Kasumi-1 (cell line): ENCODE measurements at regions not wholly inside any gene's neighbourhood (a gene's known extent, or its start where the extent isn't known, plus 50 kb on each side); places are given as distances from the start of the nearest gene placed in this dataset.

Experiments used
- DNase-seq, 2 experiments: peaks; one replicate each; lab custom pipeline; 2025; lab: John Stamatoyannopoulos, UW

DNA sequence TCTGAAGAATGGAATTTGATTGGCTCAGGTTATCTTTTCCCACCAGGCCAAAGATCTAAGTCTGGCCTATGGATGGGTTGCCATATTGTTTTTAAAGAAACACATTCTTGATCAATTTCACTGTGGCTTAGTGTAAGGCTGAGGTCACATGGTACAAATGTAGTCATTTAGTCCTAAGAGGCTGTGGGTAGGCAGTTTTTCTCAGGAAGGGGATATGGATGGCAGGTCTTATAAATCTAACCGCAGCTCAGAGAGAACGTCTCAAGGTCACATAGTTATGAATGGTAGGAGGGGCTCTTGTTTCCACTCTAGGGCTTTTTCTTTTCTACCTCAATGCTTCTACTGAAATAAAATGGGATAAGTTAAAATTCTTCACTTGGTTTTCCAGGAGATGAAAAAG lies 128.6 kb upstream of the ACTBL2 start:
- DNase-seq: no peak

DNA sequence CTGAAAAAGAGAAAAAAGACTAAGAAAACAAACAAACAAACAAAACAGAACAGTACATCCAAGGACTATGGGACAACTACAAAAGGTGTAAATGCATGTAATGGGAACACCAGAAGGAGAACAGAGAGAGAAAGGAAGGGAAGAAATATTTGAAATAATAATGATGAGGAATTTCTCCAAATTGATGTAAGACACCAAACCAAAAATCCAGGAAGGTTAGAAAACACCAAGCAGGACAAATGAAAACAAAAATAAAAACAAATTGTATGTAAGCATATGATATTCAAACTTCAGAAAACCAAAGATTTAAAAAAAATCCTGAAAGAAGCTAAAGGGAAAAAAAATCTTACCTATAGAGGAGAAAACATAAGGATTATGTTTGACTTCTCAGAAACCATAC lies 125.9 kb upstream of the ACTBL2 start:
- no peak for DNase-seq

DNA sequence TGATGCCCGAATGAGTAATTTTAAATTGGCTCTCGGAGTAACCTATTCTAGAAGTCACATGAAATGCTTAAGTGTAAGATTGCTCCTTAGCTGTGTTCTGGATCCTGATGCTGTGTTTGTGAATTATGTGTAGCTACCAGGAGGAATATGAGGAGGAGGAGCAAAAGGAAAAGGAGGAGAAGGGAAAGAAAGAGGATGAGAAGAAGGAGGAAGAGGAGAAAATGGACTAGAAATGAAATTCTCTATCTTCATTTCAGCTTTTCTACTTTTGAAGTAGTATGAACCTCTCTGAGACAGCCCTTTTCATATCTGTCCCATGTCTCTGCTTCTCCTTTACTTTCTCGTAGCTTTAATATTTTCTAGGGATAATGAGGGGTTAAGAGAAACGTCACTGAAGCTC lies 119.4 kb upstream of the ACTBL2 start:
- DNase-seq: peak; percentile 16 to 50

DNA sequence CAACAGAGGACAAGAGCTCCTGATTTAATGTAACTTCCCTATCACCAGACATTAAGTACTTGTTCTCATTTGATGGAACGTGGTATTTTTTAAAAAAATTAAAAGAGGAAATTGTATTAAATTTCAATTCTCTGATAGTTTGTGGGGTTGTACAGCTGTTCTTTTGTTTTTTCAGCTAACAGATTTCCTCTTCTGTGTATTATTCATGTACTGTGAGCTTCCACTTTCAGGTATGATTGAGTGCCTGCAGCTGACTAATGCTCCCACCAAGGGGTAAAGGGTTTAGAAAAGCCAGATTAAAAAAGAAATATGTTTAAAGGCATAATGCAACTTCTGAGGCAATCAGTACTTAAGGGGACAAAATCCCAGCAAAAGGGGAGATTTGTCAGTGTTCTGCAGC lies 117.7 kb upstream of the ACTBL2 start:
- DNase-seq: no peak

DNA sequence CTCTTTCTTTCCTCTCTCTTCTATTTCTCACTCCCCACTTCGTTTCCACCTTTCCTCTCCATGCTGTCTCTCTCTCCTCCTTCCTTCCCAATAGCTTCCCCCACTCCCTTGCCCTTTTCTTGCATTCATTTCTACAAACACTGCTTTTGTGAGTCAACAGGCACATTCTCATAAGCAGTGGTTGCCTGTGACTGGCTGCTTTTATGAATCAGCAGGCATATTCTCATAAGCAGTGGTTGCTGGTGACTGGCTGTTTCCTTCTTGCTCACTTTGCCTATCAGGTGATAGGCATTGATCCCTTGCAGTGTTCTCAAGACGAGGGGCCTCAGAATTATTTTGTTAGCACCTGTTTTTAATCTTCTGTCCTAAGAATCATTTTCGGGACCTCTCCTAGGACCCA lies 116.1 kb upstream of the ACTBL2 start:
- no peak for DNase-seq

DNA sequence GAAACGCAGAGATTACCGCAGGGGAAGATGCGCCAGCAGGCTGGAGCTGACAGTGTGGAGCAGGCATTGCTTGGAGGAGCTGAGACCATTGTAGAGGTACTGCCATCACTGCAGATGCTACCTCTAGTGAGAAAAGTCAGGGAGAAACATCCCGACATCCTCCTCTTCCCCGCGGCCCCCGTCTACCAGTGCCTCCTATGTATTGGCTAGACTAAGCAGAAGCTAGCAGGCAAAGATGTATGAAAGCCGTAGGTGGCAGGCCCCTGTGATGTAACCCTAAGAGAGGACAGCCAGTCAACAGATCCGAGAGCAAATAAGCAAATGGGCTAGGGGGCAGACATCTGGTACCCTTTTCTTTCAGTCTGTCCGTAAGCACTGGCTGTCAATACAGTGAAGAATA lies 115.5 kb upstream of the ACTBL2 start:
- DNase-seq: no peak

DNA sequence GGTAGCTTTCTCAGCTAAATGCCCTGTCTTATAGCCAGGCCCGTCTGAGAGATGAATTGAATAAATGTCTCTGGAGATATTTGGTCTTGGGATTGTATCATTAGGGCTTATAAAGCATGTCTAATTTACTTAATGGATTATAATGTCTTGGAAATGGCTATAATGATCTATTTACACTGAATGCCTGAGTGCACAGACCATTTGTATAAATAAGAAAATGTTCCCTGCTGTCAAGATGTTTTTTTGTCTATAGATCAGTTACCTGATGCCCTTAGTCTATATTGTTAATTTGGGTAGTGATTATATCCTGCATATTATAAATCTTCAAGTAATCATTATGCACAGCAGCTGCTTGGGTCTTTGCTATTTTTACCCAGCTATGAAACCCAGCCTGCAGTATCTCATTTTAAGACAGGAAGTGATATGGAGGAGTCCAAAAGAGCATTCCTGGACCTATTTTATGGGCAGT lies 112.9 kb upstream of the ACTBL2 start:
- no peak for DNase-seq

GRCh38 chr5:57594436-57594835 lies 111.8 kb upstream of the ACTBL2 start:
- DNase-seq: no peak

GRCh38 chr5:57592236-57592635 lies 109.6 kb upstream of the ACTBL2 start:
- no peak for DNase-seq

DNA sequence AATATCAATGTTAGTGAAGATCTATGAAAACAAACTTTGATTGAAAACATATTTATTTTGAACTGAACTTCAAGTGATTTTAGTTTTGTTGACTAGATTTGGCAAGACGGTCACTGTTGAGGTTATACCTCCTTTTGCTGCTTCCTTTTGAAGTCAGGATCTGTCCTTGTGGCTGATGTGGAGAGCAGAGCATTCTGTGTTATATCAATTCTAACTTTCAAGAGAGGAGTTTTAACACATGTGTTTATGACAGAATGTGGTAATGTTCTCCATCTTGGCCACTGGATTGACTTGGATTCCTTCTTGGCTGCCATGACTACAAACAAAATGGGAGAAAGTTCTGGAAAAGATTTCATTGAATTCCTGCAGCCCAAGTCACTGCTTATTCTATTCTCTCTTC lies 104.0 kb upstream of the ACTBL2 start:
- no peak for DNase-seq

DNA sequence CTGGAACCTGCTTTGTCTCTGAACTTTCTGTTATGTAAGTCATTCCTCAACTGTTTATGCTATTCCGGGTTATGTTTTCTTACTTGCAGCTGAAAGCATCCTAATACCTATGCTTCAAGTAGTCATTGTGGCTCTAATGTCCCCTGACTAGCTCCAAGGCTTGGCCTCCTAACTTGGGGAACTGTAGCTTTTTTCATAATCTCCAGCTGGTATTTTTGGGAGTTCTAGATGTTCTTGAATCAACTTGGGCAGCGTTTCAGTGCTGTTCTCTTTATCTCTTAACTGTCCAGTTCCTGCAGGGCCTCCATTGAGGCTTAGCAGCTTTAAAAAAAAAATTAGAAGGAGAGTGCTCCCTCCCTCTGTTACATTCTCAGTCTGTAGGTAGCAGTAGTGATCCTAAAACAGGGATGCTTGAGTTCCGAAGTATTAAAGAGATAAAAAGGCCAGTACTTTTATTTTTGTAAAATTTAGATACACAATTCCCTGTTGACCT lies 100.0 kb upstream of the ACTBL2 start:
- no peak for DNase-seq

DNA sequence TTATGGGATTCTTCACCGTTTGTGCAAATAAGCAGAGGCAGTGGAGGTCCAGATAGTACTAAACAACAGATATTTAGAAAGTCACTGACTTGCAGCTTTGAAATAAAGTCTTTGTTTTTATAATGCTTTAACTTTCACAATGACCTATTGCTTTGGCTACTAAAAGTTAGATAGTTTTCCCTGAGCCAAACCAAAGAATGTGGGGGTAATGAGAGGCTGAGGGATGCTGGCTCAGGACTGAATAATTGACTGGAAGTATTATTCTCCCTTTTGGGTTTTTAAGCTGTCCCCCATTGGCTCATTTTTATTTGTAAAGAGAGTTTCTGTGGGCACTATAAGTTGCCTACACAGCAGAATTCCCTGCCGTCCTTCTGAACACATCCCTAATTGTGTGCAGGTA lies 99.2 kb upstream of the ACTBL2 start:
- no peak for DNase-seq

GRCh38 chr5:57581222-57581621 lies 98.6 kb upstream of the ACTBL2 start:
- no peak for DNase-seq

GRCh38 chr5:57577432-57578175 lies 95.0 kb upstream of the ACTBL2 start:
- no peak for DNase-seq

DNA sequence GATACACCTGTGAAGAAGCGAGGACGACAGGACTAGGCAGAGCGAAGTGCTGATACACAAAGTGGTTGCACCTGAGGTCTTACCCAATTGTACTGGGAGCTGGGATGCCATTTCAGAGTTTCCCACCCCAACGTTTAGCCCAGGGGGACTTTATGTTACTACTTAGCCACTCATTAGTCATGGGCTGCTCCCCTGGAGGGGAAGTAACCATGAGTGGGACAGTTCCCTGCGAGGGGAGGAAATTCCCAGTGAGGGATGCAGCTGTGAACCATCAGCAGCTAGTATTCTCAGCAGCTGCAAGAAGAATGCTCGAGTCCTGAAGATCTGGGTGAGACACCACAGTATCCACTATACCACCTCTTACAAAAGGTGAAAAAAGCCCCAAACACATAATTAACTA lies 93.7 kb upstream of the ACTBL2 start:
- no peak for DNase-seq

DNA sequence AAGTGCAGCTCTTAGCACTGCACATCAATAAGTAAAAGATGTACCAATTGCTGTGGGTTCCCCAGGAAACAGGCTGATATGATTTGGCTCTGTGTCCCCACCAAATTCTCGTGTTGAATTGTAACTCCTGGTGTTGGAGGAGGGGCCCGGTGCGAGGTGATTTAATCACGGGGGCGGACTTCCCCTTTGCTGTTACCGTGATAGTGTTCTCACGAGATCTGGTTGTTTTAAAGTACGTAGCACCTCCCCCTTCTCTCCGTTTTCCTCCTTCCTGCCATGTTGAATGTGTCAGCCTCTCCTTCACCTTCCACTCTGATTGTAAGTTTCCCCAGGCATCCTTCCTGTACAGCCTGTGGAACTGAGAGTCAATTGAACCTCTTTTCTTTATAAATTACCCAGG lies 93.2 kb upstream of the ACTBL2 start:
- DNase-seq: no peak

DNA sequence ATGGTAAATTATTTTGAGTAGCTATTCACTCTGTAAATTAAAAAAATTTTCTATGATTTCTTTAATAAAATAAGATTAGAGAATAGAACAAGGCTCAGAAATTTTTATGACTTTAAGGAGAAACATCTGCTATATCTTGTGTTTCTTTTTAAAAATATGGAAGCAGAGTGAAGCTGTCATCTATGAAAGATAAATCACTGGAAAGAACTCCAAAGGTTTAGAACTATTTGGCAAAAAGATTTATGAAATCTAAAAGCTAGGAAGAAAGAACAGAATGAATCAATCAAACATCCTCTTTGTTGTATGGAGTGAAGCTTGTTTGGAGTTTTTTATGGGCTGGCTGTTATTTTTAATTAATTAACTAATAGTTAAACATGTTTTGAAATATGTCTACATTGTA lies 89.8 kb upstream of the ACTBL2 start:
- no peak for DNase-seq

DNA sequence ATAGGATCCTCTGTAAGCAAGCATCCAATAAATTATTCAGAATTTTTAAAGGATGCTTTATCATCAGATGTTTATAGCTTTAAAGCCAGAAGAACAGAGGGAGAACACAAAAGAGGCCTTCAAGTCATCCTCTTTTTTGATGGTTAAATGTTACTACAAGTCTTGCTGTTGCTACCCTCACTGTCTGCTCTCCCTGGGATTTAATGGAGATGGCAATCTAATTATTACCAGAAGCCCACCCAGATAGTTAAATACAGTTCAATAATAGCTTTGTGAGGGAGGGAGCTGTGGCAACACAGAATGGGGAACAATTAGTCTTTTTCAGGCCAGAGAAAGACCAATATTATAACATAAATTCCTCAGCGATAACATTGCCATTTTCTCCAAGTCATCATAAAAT lies 87.0 kb upstream of the ACTBL2 start:
- no peak for DNase-seq

DNA sequence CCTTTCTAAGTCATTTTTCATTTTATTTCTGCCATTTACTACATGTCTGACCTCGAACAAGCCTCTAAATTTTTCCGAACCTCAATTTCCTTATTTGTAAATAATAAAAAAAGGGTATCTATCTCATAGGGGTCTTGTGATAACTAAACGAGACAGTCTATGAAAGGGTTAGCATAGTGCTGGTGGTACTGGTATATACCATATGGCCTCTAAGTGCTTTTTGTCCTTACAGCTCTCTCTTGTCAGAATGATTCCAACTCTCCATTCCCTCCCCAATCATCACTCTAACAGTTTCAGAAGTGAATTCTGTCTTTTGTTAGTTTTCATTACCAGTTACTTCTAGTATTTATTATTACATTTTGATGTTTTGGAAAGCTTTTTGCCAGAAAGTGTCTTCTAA lies 85.5 kb upstream of the ACTBL2 start:
- no peak for DNase-seq

DNA sequence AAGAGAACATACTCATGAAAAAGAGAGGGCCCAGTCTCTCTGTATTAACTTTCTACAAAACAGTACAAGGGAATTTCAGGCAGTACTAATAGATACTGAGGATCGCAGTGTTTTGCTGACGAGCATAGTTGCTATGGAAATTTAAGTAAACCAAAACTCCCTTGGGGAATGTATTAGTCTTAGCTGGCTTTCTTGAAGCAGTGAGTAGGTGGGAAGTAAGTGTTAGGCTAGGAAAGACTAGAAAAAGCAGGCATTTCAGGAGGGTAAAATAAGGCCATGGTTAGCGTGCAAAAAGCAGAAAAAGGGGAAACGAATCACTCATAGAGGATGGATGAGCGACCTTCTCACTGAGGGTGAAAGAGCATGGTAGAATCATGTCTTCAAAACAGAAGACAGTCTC lies 84.3 kb upstream of the ACTBL2 start:
- no peak for DNase-seq

DNA sequence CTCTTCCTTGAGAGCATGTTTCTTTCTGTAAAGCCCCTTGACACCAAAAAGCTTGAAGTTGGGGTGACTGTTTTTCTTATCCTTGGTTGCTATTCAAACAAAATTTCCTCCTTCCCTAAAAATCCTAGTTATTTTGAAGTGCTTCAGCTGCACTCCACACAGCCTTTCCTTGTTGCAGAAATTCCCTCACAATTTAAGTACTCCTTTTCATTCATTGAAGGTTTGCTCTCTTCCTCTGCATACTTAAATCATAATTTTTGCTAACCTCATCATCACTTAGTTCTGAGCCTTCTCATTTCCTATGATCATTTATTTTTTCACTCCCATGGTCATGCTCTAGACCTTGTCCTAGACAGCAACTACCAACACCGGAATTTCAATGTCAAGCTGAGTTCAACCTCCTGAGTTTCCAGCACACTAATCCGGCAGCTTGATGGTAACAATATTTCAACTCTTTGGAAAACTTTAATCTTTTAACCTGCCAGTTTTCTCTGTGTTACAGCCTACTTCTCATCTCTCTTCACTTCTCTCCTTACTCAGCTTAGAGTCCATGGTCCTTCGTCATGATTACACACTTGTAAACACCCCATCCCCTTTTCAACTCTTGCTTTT lies 78.7 kb upstream of the ACTBL2 start:
- DNase-seq: no peak

GRCh38 chr5:57559110-57559635 lies 76.6 kb upstream of the ACTBL2 start:
- no peak for DNase-seq

DNA sequence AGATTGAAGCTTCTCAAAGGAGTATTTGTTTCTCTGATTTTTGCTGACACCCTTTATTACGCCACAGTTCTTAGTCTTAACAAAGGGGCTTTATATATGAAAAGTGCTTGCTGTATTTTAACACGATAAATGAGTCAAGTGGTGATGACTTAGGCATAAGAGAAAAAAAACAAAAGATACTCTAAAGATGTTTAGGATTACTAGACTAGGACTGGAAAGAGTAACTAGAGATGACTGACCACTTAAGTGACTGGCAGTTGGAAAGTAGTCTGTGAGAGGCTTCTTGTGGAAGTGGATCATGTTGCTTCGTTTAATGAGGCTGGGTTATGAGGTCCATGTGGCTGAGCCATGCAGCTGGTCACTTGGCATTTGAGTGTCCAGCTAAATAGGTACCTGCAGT lies 69.4 kb upstream of the ACTBL2 start:
- DNase-seq: no peak

DNA sequence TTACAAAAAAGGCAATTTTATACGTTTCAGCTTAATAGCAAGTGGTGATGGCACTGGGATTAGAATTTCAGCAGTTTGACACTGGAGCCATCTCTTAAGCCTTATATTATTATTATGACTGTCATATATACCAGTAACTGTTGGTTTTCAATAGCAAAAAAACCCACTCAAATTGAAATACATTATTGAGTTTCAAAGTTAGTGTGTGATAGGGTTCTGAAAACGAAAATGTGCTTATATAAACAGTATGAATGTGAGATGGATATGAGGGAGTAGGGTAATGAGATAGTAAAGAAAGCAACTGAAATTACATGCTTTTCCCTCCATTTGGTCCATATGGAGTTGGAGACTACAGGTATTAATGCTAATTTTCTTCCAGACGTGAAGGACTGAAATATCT lies 68.6 kb upstream of the ACTBL2 start:
- no peak for DNase-seq
